GM18858 (cell line): ENCODE measurements at regions not wholly inside any gene's neighbourhood (a gene's known extent, or its start where the extent isn't known, plus 50 kb on each side); places are given as distances from the start of the nearest gene placed in this dataset.

ENCODE experiments used
- ATAC-seq: cut with Tn5 transposase; IDR thresholded peaks from one replicate; pipeline ENCODE4 v1.9.1; 2021; ENCODE audit not compliant: unreplicated experiment

DNA sequence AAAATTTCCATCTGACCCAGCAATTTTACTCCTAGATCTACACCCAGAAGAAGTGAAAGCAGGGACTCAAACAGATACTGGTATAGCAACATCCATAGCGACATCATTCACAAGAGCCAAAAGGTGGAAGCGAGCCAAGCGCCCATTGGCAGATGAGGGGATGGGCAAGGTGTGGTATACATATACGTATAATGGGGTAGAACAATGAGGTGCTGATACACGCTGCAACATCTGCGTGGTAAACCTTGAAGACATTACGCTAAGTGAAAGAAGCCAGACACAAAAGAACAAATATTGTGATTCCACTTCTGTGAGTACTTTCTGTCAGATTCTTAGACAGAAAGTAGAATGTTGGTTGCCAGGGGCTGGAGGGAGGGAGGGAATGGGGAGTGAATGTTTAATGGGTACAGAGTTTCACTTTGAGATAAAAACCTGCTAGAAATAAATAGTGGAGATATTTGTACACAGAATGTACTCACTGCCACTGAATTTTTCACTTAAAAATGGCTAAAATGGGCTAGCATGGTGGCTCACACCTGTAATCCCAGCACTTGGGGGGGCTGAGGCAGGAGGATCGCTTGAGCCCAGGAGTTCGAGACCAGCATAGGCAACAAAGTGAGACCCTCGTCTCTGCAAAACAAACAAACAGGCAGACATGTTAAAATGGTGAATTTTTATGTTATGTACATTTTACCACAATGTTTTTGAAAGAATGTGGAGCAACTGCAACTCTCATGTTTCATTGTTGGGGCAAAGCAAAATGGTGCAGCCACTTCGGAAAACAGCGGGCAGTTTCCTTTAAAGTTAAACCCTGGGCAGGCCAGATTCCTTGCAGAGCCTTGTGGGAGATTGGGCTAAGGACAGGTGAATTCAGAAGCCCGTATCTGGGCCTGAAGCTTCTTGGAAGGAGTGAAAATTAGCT, 103.4 kb upstream of the MYCN start:
- no peak for ATAC-seq

DNA sequence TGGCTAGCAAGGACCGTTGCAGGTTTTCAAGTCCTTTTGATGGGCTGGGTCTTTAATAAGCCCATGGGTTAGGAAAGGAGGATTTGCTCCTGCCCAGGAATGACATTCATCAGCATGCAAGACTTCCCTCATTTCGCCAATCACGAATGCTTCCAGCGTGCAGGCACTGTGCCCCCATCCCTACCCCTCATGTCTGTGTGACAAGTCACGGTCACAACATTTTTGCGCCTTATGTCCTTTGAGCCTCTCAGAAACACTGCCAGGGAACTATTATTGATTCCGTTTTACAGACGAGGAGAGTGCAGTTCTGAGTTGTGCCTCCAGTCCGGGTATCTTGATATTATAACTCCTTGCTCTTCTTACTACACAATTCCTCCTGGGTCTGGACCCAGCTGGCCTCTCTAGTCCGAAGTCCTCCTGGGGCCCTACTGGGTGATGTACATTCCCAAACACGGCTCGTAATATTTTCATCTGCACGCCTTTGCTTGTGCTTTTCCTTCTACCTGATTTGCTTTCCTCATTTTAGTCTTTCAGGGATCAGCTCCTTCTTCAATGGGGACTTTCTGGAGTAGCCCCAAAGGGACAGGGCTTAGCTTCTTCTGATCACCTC, 101.8 kb upstream of the MYCN start:
- no peak for ATAC-seq

DNA sequence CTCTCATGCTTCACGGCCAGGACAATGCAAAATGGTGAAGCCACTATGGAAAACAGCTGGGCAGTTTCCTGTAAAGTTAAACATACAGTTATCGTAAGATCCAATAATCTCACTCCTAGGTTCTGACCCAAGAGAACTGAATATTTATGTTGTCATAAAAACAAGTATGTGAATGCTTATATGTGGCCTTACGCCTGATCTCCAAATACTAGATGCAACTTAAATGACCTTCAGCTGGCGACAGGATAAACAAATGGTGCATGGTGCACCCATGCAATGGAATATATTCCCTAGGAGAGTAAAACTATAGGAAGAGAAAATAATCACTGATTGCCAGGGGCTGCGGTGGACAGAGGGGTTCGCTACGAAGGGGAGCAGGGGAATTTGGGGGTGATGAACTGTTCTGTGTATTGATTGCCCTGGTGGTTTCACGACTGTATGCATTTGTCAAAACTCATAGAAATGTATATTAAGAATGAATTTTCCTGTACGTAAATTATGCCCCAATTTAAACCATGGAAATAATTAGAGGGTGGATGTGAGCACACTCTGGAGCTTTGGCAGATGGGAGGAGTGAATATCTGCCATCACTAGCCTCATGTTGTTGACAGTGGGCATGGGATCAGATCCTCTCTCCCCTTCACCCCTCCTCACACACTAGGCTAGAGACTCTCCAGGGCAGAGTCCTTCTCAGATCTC, 100.8 kb upstream of the MYCN start:
- ATAC-seq: no peak

GRCh38 chr2:15840148-15840547, 100.2 kb upstream of the MYCN start:
- no peak for ATAC-seq

GRCh38 chr2:15840969-15841368, 99.4 kb upstream of the MYCN start:
- no peak for ATAC-seq

DNA sequence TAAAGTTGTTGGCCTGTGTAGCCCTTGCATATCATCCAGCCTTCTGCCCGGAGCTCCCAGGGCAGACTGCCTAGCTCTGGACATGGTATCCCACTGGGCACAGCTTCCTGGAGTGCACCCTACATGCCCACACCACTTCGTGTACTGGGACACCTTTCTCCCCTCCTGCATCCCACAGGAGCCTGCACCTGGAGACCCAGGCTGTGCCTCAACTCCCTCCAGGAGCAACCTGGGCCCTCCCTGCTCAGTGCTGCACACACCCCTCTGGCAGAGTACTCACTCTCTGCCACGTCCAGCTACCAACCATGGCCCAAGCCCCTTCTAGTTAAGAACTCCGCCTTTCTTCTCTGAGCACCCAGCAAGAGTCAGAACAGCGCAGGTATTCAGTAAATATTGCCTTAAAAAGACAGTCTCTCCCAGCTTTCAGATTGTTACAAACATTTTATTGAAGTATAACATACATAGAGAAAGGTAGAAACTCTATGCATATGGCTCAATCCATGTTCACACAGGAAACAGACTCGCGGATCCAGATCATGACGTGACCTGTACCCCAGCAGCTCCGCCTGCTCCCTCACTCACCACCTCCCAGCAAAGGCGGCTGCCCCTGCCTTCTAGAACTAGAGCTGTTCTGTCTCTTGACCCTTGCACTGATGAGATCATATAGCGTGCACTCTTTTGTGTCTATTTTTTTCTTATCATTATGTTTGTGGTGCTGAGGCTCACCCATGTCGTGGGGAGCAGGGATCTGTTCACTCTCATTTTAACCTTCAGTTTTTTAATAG, 98.4 kb upstream of the MYCN start:
- ATAC-seq: no peak

GRCh38 chr2:15842758-15843666, 97.3 kb upstream of the MYCN start:
- ATAC-seq: no peak

DNA sequence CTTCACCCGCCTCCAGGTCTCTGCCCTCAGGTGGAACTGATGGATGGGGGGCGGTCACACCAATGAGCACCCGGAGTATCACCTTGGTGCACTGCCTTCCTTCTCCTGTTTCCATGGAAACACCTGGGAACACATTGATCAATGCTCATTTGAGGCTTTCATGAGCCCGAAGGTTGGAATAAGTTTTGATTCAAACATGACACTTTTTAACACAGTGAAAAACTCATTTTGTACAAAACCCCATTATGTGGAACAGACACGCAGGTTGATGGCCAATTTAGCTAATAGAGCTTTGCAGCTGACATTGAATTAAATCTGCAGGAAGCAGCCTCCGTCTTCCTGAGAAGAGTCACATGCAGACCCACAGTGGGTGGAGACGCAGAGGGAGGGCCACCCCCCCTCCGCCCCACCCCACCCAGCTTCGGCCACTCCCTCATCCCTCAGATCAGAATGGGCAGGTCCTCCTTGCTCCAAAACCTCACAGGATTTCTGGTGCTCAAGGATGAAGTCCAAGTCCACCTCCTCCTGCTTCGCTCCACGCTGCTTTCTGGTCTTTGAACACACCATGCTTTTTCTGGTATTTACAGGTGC, 96.0 kb upstream of the MYCN start:
- no peak for ATAC-seq

- no peak for ATAC-seq
These were observed 95.1 kb upstream of the MYCN start for GRCh38 chr2:15845294-15845693.

- ATAC-seq: no peak
These were observed 94.5 kb upstream of the MYCN start for GRCh38 chr2:15845737-15846405.

DNA sequence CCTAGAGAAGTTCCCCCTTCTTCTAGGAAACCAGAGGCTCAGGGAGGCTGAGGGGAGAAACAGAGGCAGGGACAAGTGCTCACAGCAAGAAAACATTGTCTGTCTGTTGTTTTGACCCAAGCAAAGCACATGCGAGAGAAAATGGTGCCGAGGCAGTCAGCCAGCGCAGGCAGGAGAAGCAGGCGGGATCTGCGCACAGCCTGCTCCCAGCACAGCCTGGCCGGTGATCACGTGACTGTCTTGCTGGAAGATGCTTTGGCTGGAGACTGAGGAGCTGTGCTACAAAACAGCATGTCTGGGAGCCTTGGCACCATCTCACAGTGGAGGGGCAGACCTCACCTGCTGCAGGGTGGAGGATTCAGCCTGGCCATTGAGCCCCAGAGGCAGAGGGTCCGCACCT, 93.7 kb upstream of the MYCN start:
- no peak for ATAC-seq

- ATAC-seq: no peak
These were observed 89.8 kb upstream of the MYCN start for GRCh38 chr2:15850534-15850933.

DNA sequence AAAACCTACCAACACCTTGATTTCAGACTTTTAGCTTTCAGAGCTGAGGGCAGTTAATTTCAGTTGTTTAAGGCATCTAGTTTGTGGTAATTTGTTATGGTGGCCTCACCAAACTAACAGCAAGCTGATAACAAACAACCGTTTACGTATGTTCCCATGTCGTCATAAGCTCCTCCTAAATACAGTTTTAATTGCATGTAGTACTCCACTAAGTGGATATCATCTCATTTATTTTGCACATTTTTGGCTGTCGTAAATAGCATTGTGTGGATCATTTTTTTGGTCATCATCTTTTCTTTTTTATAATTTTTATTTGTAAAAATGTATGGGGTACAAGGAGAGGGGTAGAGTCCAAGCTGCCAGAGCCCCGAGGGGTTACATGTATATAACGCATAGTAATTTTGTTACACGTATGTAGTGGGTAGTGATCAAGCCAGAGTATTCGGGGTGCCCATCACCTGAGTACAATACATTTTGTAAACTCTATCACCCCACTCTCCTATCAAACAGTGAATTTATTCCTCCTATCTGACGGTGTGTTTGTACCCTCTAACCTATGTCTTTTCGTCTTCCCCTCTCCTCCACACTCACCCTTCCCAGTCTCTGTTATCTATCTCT, 89.2 kb upstream of the MYCN start:
- ATAC-seq: no peak

GRCh38 chr2:15852811-15853210, 87.5 kb upstream of the MYCN start:
- ATAC-seq: no peak

- ATAC-seq: no peak
These were observed 86.4 kb upstream of the MYCN start for GRCh38 chr2:15853903-15854302.

DNA sequence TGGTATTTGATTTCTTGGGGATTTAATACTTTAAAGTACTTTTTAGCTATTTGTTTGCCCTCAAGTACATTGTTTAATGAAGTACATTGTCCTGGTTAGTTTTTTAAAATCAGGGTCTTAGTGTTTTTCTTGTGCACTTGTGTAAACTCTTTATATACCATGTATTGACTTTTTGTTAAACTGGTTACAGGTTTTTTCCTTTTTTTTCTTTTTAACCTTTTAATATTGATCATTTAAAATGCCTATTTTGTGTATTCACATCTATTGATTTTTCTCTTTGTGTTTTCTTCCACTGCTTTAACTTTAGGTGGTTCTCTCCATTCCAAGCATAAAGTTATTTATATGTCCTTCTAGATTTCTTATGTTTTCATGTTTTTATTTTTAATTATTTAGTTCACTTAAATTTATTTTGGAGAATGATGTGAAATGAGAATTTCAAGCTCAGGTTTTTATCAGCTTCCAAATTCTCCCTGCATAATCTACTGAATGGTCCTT, 84.5 kb upstream of the MYCN start:
- no peak for ATAC-seq

- no peak for ATAC-seq
These were observed 84.0 kb upstream of the MYCN start for GRCh38 chr2:15856318-15856717.

GRCh38 chr2:15858466-15858865, 81.9 kb upstream of the MYCN start:
- no peak for ATAC-seq
